Osteocyte (in vitro differentiated cells): ENCODE measurements at regions not wholly inside any gene's neighbourhood (a gene's known extent, or its start where the extent isn't known, plus 50 kb on each side); places are given as distances from the start of the nearest gene placed in this dataset.

Experiments used
- DNase-seq: peaks from one replicate; pipeline ENCODE4 v3.0.0; 2021; ENCODE audit warnings: mixed read lengths; ENCODE audit not compliant: unreplicated experiment; ENCODE audit errors: extremely low spot score
- H3K27ac Mint-ChIP-seq: one replicate; pipeline ENCODE4 v1.8.0; 2021; ENCODE audit warnings: mild to moderate bottlenecking, mixed read lengths; ENCODE audit not compliant: unreplicated experiment
- H3K27me3 Mint-ChIP-seq: one replicate; pipeline ENCODE4 v1.8.0; 2021; ENCODE audit warnings: mixed read lengths; ENCODE audit not compliant: unreplicated experiment
- H3K36me3 Mint-ChIP-seq: one replicate; pipeline ENCODE4 v1.8.0; 2021; ENCODE audit warnings: mixed read lengths; ENCODE audit not compliant: unreplicated experiment
- H3K4me1 Mint-ChIP-seq: one replicate; pipeline ENCODE4 v1.8.0; 2021; ENCODE audit warnings: mixed read lengths; ENCODE audit not compliant: unreplicated experiment
- H3K4me3 Mint-ChIP-seq: one replicate; pipeline ENCODE4 v1.8.0; 2021; ENCODE audit warnings: mild to moderate bottlenecking, moderate library complexity, mixed read lengths; ENCODE audit not compliant: unreplicated experiment
- H3K9me3 Mint-ChIP-seq: one replicate; pipeline ENCODE4 v1.8.0; 2021; ENCODE audit warnings: mixed read lengths; ENCODE audit not compliant: unreplicated experiment
- CTCF ChIP-seq: fragments of 200-600 bp; sonication (generic); IDR thresholded peaks from 2 replicates; pipeline ENCODE4 v1.5.0; 2021; ENCODE audit warnings: antibody characterized with exemption, mild to moderate bottlenecking, moderate library complexity

GRCh38 chr5:38060354-38060753 is 198.0 kb upstream of the EGFLAM start:
- no peaks in the 10 kb centered on the region for H3K36me3 Mint-ChIP-seq
- H3K27ac Mint-ChIP-seq = no peak overlapping the region
- no peak overlapping the region for H3K4me3 Mint-ChIP-seq
- TF ChIP-seq CTCF = no peak
- peaks cover 15% of the 10 kb centered on the region for H3K27me3 Mint-ChIP-seq
- peaks cover 10% of the 10 kb centered on the region for H3K4me1 Mint-ChIP-seq
- no peak for DNase-seq
- peaks cover 10% of the 10 kb centered on the region for H3K9me3 Mint-ChIP-seq

- Mint-ChIP-seq H3K27me3 (peaks cover 15% of the 10 kb centered on the region), H3K4me1 (peaks cover 10% of the 10 kb centered on the region), H3K36me3 (no peaks in the 10 kb centered on the region), H3K9me3 (peaks cover 10% of the 10 kb centered on the region), H3K4me3 (no peak overlapping the region), H3K27ac (no peak overlapping the region)
- no peak for DNase-seq
- TF ChIP-seq CTCF = no peak
Observed at GRCh38 chr5:38059876-38060275, 198.5 kb upstream of the EGFLAM start.

- no peak for TF ChIP-seq CTCF
- Mint-ChIP-seq H3K4me3 (no peak overlapping the region), H3K27me3 (peaks cover 7% of the 10 kb centered on the region), H3K9me3 (no peaks in the 10 kb centered on the region), H3K27ac (no peak overlapping the region), H3K4me1 (no peaks in the 10 kb centered on the region), H3K36me3 (no peaks in the 10 kb centered on the region)
- DNase-seq = no peak
Observed at GRCh38 chr5:38051711-38052511, 206.4 kb upstream of the EGFLAM start.

- H3K36me3 Mint-ChIP-seq = no peaks in the 10 kb centered on the region
- TF ChIP-seq CTCF = no peak
- H3K9me3 Mint-ChIP-seq = no peaks in the 10 kb centered on the region
- peaks cover 6% of the 10 kb centered on the region for H3K27me3 Mint-ChIP-seq
- H3K4me1 Mint-ChIP-seq = no peaks in the 10 kb centered on the region
- H3K27ac Mint-ChIP-seq = no peak overlapping the region
- H3K4me3 Mint-ChIP-seq = no peak overlapping the region
- DNase-seq = no peak
Observed at GRCh38 chr5:38048400-38048799, 208.6 kb upstream of the GDNF start.

GRCh38 chr5:38046103-38046502 is 206.3 kb upstream of the GDNF start:
- TF ChIP-seq CTCF = no peak
- no peaks in the 10 kb centered on the region for H3K36me3 Mint-ChIP-seq

More at GRCh38 chr5:38046103-38046502, 206.3 kb upstream of the GDNF start:
- no peaks in the 10 kb centered on the region for H3K4me1 Mint-ChIP-seq
- H3K27me3 Mint-ChIP-seq = peaks cover 23% of the 10 kb centered on the region
- DNase-seq = no peak
- no peak overlapping the region for H3K27ac Mint-ChIP-seq
- H3K9me3 Mint-ChIP-seq = no peaks in the 10 kb centered on the region
- no peak overlapping the region for H3K4me3 Mint-ChIP-seq
